Right cardiac atrium (tissue), 5 donors: ENCODE measurements at regions not wholly inside any gene's neighbourhood (a gene's known extent, or its start where the extent isn't known, plus 50 kb on each side); places are given as distances from the start of the nearest gene placed in this dataset.

ENCODE experiments used
- ATAC-seq, 2 donors: fragments of 200-7000 bp; cut with Tn5 transposase; one replicate each; pipeline versions ENCODE4 v1.8.0 to v1.9.1; 2020; ENCODE audit warnings: moderate library complexity in 2 of 2, mild to moderate bottlenecking in 1 of 2
- DNase-seq, 3 donors: peaks; one replicate each; pipeline ENCODE4 v3.0.0-alpha.2; 2020
- H3K27ac ChIP-seq: one replicate; pipeline ENCODE4 v1.5.1; 2013; ENCODE audit warnings: mild to moderate bottlenecking, low read length, control low read depth, moderate library complexity
- H3K27me3 ChIP-seq: one replicate; pipeline ENCODE4 v1.6.1; 2013; ENCODE audit not compliant: control insufficient read depth, insufficient read depth
- H3K4me1 ChIP-seq: one replicate; pipeline ENCODE4 v1.6.1; 2013; ENCODE audit warnings: low read length; ENCODE audit not compliant: control insufficient read depth, insufficient read depth
- H3K4me3 ChIP-seq: one replicate; pipeline ENCODE4 v1.5.1; 2013; ENCODE audit warnings: low read length, control low read depth
- H3K9me3 ChIP-seq: one replicate; pipeline ENCODE4 v1.6.1; 2013; ENCODE audit warnings: low read length; ENCODE audit not compliant: control insufficient read depth
- WGBS: extraction: QIAGEN DNeasy Blood & Tissue Kit; methylation state at CpG from one replicate; pipeline ENCODE4 v1.1.7; 2013; 5-methylcytosine and 5-hydroxymethylcytosine counted together
- intact Hi-C, 4 donors: fragments of 100-400 bp; cut with DNase I; formaldehyde crosslinking; loops; one replicate each; pipeline versions ENCODE4 v1.11.0 to v1.14.0; 2022 to 2023
- donor health status: healthy with polysubstance abuse.
- donor health status: DM: no; HTN: yes; CAD: no.
- donor health status: DM: no; HTN: no; CAD: no.
- donor health status: DM: no; HTN: yes; CAD: no; lungs with severe emphysema.
- donor health status: DM: yes; HTN: yes; CAD: no.

GRCh38 chr4:123869286-123870215, 473.0 kb downstream of the SPRY1 start:
- DNase-seq (peak in 2 of 3 donors; percentile 14 to 48), ATAC-seq (peak; percentile 46 to 64)
- intact Hi-C loops, result no loop called here
- peaks cover 4% of the 10 kb centered on the region for H3K4me1 ChIP-seq
- H3K27ac ChIP-seq, result no peak overlapping the region
- no peak overlapping the region for H3K4me3 ChIP-seq
- 73% methylated on average over 3 of the region's 3 CpGs for WGBS
- no peaks in the 10 kb centered on the region for H3K9me3 ChIP-seq
- H3K27me3 ChIP-seq, result no peaks in the 10 kb centered on the region

GRCh38 chr4:123870216-123870876, 473.8 kb downstream of the SPRY1 start:
- WGBS, result 57% methylated on average over 4 of the region's 4 CpGs
- ATAC-seq (peak in 1 of 2 donors; percentile 28), DNase-seq (no peak)
- Histone ChIP-seq H3K4me3 (no peak overlapping the region), H3K27ac (no peak overlapping the region), H3K27me3 (no peaks in the 10 kb centered on the region), H3K4me1 (peaks cover 4% of the 10 kb centered on the region), H3K9me3 (no peaks in the 10 kb centered on the region)
- intact Hi-C loops, result no loop called here

- WGBS, result 64% methylated on average over 6 of the region's 6 CpGs
- intact Hi-C loops, result no loop called here
- Histone ChIP-seq H3K27me3 (no peaks in the 10 kb centered on the region), H3K9me3 (no peaks in the 10 kb centered on the region), H3K4me3 (no peak overlapping the region), H3K4me1 (peaks cover 4% of the 10 kb centered on the region), H3K27ac (no peak overlapping the region)
- ATAC-seq (peak in 1 of 2 donors; percentile 31), DNase-seq (no peak)
These were observed 474.7 kb downstream of the SPRY1 start for GRCh38 chr4:123871341-123871740.

GRCh38 chr4:123874063-123874462, 477.5 kb downstream of the SPRY1 start:
- no peak overlapping the region for H3K4me3 ChIP-seq
- ATAC-seq (no peak), DNase-seq (no peak)
- H3K9me3 ChIP-seq, result no peaks in the 10 kb centered on the region
- H3K4me1 ChIP-seq, result peaks cover 5% of the 10 kb centered on the region
- WGBS, result 67% methylated on average over 1 of the region's 1 CpG
- intact Hi-C loops, result no loop called here
- no peaks in the 10 kb centered on the region for H3K27me3 ChIP-seq
- H3K27ac ChIP-seq, result no peak overlapping the region

GRCh38 chr4:123876143-123876542, 479.5 kb downstream of the SPRY1 start:
- no peak for ATAC-seq
- Histone ChIP-seq H3K4me1 (peaks cover 6% of the 10 kb centered on the region), H3K4me3 (no peak overlapping the region), H3K27ac (no peak overlapping the region), H3K27me3 (no peaks in the 10 kb centered on the region), H3K9me3 (no peaks in the 10 kb centered on the region)
- 49% methylated on average over 4 of the region's 4 CpGs for WGBS
- intact Hi-C loops, result no loop called here
- no peak for DNase-seq

- H3K4me3 ChIP-seq, result no peak overlapping the region
- no peak for DNase-seq
- no peaks in the 10 kb centered on the region for H3K9me3 ChIP-seq
- H3K27ac ChIP-seq, result no peak overlapping the region
- WGBS, result 47% methylated on average over 2 of the region's 2 CpGs
- H3K27me3 ChIP-seq, result no peaks in the 10 kb centered on the region
- intact Hi-C loops, result no loop called here
- H3K4me1 ChIP-seq, result peaks cover 3% of the 10 kb centered on the region
- no peak for ATAC-seq
These were observed 480.1 kb downstream of the SPRY1 start for GRCh38 chr4:123876671-123877101.

- DNase-seq (no peak), ATAC-seq (no peak)
- no peak overlapping the region for H3K27ac ChIP-seq
These were observed 481.0 kb downstream of the SPRY1 start for GRCh38 chr4:123877551-123877950.

GRCh38 chr4:123878976-123879375, 482.4 kb downstream of the SPRY1 start:
- intact Hi-C loops, result no loop called here
- Histone ChIP-seq H3K4me1 (peaks cover 3% of the 10 kb centered on the region), H3K9me3 (no peaks in the 10 kb centered on the region), H3K4me3 (no peak overlapping the region), H3K27me3 (no peaks in the 10 kb centered on the region), H3K27ac (no peak overlapping the region)
- ATAC-seq, result no peak
- DNase-seq, result peak in 1 of 3 donors; percentile 33
- WGBS, result 99% methylated on average over 8 of the region's 8 CpGs

More at GRCh38 chr4:123877551-123877950, 481.0 kb downstream of the SPRY1 start:
- 16% methylated on average over 3 of the region's 3 CpGs for WGBS
- Histone ChIP-seq H3K9me3 (no peaks in the 10 kb centered on the region), H3K4me3 (no peak overlapping the region), H3K27me3 (no peaks in the 10 kb centered on the region), H3K4me1 (peaks cover 3% of the 10 kb centered on the region)
- intact Hi-C loops, result no loop called here

- Histone ChIP-seq H3K27me3 (no peaks in the 10 kb centered on the region), H3K4me3 (no peak overlapping the region), H3K27ac (no peak overlapping the region), H3K9me3 (no peaks in the 10 kb centered on the region), H3K4me1 (peaks cover 3% of the 10 kb centered on the region)
- WGBS, result 53% methylated on average over 3 of the region's 3 CpGs
- no peak for DNase-seq
- no peak for ATAC-seq
- intact Hi-C loops, result no loop called here
These were observed 484.0 kb downstream of the SPRY1 start for GRCh38 chr4:123880631-123881030.

- DNase-seq, result no peak
- Histone ChIP-seq H3K4me1 (peaks cover 1% of the 10 kb centered on the region), H3K9me3 (no peaks in the 10 kb centered on the region), H3K27me3 (no peaks in the 10 kb centered on the region), H3K4me3 (no peak overlapping the region), H3K27ac (no peak overlapping the region)
- no peak for ATAC-seq
- intact Hi-C loops, result no loop called here
- 95% methylated on average over 6 of the region's 6 CpGs for WGBS
These were observed 488.3 kb downstream of the SPRY1 start for GRCh38 chr4:123884922-123885321.

GRCh38 chr4:123889507-123889906, 492.9 kb downstream of the SPRY1 start:
- Histone ChIP-seq H3K9me3 (no peaks in the 10 kb centered on the region), H3K4me1 (peaks cover 2% of the 10 kb centered on the region), H3K4me3 (no peak overlapping the region), H3K27ac (no peak overlapping the region), H3K27me3 (no peaks in the 10 kb centered on the region)
- WGBS, result 70% methylated on average over 1 of the region's 1 CpG
- ATAC-seq (no peak), DNase-seq (peak in 1 of 3 donors; percentile 46)
- intact Hi-C loops, result no loop called here
